SH-SY5Y (cell line): ENCODE measurements at regions not wholly inside any gene's neighbourhood (a gene's known extent, or its start where the extent isn't known, plus 50 kb on each side); places are given as distances from the start of the nearest gene placed in this dataset.

Experiments
- GATA2 ChIP-seq: IDR thresholded peaks from 2 replicates; pipeline ENCODE4 v1.6.1; 2011; ENCODE audit warnings: mild to moderate bottlenecking, low read depth, low read length
- GATA3 ChIP-seq: IDR thresholded peaks from 2 replicates; pipeline ENCODE4 v1.6.1; 2011; ENCODE audit warnings: low read depth, mild to moderate bottlenecking, low read length, moderate library complexity

- TF ChIP-seq GATA2 (no peak), GATA3 (no peak)
Observed at GRCh38 chrX:13386636-13387035, 66.8 kb upstream of the ATXN3L start.

DNA sequence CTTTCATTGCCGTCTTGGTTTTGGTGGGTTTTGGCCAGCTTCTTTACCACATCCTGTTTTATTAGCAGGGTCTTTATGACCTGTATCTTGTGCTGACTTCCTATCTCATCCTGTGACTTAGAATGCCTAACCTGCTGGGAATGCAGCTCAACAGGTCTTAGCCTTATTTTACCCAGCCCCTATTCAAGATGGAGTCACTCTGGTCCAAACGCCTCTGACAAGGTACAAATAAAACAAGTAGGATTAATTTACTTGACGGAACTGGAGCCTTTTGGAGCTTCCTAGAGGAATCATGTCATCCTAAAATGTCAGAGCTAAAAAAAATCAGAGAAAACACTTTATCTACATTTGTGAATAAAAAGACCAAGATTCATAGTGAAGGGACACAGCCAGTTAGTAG is 66.2 kb upstream of the ATXN3L start:
- no peak for TF ChIP-seq GATA2
- no peak for TF ChIP-seq GATA3

- no peak for TF ChIP-seq GATA3
- TF ChIP-seq GATA2, result no peak
Observed at GRCh38 chrX:13383907-13384306, 64.1 kb upstream of the ATXN3L start.

DNA sequence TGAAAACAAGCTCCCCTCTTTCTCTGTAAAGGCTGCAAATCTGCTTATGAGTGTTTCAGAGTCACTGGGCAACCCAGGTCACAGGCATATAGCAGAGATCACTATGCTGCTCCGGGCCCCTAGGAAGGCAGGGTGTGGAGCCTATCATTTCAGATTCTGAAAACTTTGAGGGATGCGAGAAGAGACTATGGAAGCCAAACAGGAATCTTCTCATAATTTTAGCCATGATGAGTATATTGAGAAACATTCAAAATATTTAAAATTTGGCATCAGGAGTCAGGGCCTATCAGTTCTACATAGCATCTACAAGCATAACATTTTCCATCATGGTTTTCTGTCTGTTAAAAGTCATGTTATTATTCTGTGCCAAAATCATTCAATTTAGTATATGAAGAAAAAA is 61.7 kb upstream of the ATXN3L start:
- no peak for TF ChIP-seq GATA2
- TF ChIP-seq GATA3, result no peak

DNA sequence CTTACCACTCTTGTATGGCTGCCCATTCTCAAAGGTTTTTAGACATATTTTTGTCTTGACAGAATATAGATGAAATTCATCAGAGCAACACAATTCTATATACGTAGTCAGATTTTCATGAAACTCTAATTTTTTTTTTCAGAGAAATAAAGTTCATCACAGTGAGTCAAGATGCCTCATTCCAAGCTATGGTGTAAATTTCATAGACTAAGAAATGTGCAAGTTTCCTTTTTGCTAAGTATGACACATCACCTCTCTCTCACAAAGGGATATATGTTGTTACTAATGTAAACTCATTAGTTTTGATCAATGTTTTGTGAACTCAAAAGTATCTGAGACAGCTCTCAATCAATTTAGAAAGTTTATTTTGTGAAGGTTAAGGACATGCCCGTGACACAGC is 60.4 kb upstream of the ATXN3L start:
- TF ChIP-seq GATA2, result no peak
- TF ChIP-seq GATA3, result no peak

DNA sequence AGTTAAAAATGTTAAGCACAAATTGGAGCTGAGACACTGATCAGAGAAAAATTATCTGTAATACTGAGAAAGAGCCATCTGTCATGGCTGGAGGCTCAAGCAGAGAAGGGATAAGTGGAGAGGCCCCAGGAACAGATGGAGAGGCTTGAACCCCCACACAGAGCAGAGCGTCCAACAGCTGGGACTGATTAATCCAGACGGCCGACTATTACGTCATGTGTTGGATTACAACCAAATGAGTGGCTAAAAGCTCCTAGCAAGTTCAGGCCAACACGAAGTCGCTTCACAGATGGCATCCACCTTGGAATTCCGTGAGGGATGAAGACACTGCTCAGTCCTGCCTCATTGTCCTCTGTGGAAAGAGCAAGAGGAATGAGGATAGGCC is 57.7 kb upstream of the ATXN3L start:
- TF ChIP-seq GATA2 (no peak), GATA3 (no peak)

DNA sequence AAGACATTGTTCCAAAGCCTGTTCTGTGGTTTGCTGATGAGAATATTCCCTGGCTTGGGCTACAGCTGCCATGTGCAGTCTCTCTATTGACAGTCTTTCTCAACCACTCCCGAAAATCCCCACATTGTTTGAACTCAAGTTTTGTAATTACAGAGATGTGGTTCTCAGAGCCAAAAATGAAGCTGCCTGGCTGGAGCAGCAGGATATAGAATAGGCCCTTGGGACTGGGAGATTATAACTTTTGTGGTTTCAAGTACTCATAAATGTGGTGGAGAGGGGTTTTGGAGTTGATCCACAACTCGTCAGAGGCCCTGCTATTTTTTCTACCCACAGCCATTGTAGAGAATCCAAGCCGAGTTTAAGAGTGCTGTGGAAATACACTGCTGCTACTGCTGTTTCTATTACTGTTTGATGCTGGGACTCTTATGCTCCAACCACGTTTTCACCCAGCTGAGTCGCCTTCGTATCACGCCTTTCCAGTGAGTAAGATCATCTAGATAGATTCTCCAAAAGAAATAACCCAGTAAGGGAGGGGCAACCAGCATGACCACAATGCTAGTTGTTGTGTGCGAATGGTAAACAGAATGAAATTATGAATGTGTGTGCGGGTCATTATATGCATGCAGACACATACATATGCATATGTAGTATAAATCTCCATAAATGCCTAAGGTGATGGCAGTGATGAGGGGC is 57.1 kb upstream of the ATXN3L start:
- TF ChIP-seq GATA2, result no peak

DNA sequence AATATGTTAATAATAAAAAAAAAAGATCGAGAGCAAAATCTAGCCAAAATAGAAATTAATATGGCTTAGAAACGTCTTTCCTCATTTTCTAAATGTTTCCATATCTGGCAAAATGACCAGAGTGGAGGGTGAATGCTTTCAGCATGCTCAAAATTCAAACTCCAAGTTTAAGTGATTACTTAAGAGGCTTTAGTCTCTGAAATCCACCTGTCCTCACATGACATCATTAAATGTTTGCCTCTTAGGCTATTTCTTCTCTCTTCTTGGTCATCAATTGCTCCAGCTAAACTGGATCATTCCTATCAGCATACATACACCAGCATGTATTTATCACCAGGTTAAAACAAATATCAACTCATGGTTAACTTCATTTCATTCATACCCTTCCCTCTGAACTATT is 54.5 kb upstream of the ATXN3L start:
- TF ChIP-seq GATA2, result no peak
- no peak for TF ChIP-seq GATA3

DNA sequence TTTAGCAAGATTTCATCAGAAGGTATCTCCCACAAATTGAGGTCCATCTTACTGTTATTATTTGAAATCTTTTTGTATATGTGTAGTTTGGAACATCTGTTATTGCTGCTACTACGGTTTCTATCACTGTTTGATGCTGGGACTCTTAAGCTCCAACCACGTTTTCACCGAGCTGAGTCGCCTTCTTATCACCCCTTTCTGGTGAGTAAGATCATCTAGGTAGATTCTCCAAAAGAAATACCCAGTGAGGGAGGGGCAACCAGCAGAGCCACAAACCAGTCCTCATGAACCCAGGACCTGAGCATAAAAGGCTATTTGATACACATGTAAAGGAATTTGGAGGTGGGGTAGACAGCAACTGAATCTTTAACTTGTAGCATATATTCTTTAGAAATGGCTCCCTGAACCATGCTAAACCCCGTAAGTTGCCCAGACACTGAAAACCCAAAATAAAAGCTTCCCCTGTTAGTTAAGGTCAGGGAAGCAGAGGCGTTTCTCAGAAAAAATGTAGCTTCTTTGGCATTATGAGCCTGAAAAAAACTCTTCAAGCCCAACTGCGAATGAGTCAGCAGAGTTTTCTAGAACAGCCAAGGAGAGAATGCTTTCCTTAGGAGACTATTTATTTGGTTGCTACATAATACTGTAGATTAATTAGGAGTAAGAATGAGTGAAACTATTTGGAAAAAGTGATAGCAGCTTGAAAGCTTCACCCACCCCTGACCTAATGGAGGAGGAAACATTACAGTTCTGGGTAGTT is 53.8 kb upstream of the ATXN3L start:
- no peak for TF ChIP-seq GATA3
- TF ChIP-seq GATA2, result no peak

- TF ChIP-seq GATA2 (no peak), GATA3 (no peak)
Observed at GRCh38 chrX:13373027-13373426, 53.2 kb upstream of the ATXN3L start.

GRCh38 chrX:13372203-13372980 is 52.5 kb upstream of the ATXN3L start:
- TF ChIP-seq GATA3 (no peak), GATA2 (no peak)

- TF ChIP-seq GATA3, result no peak
- TF ChIP-seq GATA2, result no peak
Observed at GRCh38 chrX:13371186-13371585, 51.3 kb upstream of the ATXN3L start.

DNA sequence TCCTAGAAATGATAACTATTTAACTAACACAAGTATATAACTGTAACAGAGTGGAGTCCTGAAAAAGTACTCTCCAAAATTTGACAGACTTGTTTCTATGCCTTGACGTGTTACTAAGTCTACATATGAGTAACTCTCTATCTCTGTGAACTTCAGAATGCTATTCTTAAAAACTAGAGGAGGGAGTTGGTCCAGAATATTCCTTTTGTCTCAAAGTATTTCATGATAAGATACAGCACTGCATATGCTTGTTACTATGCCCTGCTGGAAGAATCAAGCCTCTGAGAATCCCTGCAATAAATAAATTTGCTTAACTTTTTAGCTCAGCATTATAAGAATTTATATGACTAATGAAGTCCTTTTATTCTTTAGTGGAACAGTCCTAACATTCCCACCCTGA is 50.9 kb upstream of the ATXN3L start:
- TF ChIP-seq GATA3 (no peak), GATA2 (no peak)
